Activated CD4-positive, alpha-beta memory T cell treated with anti-CD3 and anti-CD28 coated beads, Interleukin-2, amount 10 ng/mL, durations not matched to agents 7 days and 5 days (primary cell): ENCODE measurements at regions not wholly inside any gene's neighbourhood (a gene's known extent, or its start where the extent isn't known, plus 50 kb on each side); places are given as distances from the start of the nearest gene placed in this dataset.

Experiments used
- CTCF ChIA-PET: fragments of 350-600 bp; sonication (Branson Sonifier 250); formaldehyde crosslinking; loops from one replicate; lab custom pipeline; 2021; ENCODE audit warnings: antibody characterized with exemption, inconsistent platforms; lab: Charles Lee
- POLR2A ChIA-PET: fragments of 350-600 bp; sonication (Branson Sonifier 250); formaldehyde crosslinking; loops from one replicate; lab custom pipeline; 2021; ENCODE audit warnings: antibody characterized with exemption; lab: Charles Lee
- DNase-seq: peaks from one replicate; pipeline ENCODE4 v3.0.0-alpha.2; 2020
- H3K27ac Mint-ChIP-seq: one replicate; pipeline ENCODE4 v1.8.0; 2021; ENCODE audit warnings: mild to moderate bottlenecking, mixed read lengths
- H3K27me3 Mint-ChIP-seq: one replicate; pipeline ENCODE4 v1.8.0; 2021; ENCODE audit warnings: mixed read lengths
- H3K36me3 Mint-ChIP-seq: one replicate; pipeline ENCODE4 v1.8.0; 2021; ENCODE audit warnings: low read depth, mixed read lengths
- H3K4me1 Mint-ChIP-seq: one replicate; pipeline ENCODE4 v1.8.0; 2021; ENCODE audit warnings: mixed read lengths
- H3K4me3 Mint-ChIP-seq: one replicate; pipeline ENCODE4 v1.8.0; 2021; ENCODE audit warnings: mild to moderate bottlenecking, mixed read lengths
- H3K9me3 Mint-ChIP-seq: one replicate; pipeline ENCODE4 v1.8.0; 2021; ENCODE audit warnings: mixed read lengths

DNA sequence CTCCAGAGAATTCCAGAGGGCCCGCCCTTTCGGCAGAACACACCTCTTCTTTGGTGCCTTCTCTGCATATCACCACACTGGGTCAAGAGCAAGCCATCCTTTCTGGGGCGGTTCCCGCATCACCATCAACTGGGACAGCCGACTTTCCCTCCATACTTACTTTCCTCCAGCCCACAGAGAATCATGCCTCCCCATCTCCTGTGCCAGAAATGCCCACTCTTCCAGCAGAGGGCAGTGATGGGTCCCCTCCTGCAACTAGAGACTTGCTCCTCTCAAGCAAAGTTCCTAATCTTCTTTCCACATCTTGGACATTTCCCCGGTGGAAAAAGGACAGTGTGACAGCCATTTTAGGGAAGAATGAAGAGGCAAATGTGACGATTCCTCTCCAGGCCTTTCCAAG is 157.7 kb downstream of the C11orf91 start:
- Mint-ChIP-seq H3K27me3 (peaks cover 42% of the 10 kb centered on the region), H3K9me3 (no peaks in the 10 kb centered on the region), H3K36me3 (no peaks in the 10 kb centered on the region), H3K4me3 (no peak overlapping the region), H3K27ac (no peak overlapping the region), H3K4me1 (peaks cover 30% of the 10 kb centered on the region)
- CTCF ChIA-PET, result interaction anchor here (2.7 kb wide), 1 partner anchor 199 kb away, joined by 14 read pairs; no protein-coding TSS in a partner anchor
- POLR2A ChIA-PET, result no interaction called here
- DNase-seq, result peak; percentile 39

DNA sequence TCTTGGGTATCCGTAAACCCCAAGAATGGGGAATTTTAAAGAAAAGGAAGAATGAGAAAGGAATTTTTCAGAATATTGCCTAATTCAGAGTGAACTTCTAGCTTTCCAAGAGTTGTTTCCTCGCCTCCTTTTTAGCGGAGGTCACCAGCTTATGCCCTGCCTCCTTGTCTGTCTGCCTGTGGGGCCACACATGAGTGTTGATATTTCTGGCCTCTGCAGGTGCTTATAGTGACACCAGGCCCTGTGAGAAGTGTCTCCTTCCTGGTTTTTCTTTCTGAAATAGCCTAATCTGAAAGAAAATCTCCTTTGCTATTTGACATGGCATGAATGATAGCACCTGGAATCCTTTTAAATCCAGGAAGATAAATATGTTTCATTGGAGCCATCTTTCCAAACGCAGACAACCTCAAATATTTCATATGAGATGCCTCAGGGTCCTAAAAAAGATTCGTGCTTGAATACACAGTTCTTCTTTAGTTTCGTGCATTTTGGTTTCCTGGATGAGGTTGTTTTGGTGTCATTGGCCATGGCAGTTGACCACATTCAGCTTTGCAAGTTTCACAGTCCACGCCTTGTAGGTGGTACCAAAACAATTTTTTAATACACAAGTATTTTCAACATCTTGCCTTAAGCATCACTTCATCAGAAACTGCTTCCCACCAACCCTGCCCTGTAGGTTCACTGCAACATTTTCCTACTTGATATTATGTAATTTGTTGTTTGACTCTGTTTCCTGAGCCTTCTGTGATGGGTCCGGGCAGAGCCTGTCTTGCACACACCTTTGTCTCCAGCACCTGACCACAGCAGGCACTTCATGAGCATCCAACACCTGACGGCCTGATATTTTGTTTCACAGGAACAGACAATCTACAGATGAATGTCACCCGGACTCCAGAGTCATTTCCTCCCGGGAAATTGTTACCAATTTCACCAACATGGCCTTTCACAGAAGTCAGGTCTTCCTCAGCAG is 159.4 kb downstream of the C11orf91 start:
- DNase-seq, result no peak
- H3K4me1 Mint-ChIP-seq, result peaks cover 30% of the 10 kb centered on the region
- POLR2A ChIA-PET, result no interaction called here
- peaks cover 35% of the 10 kb centered on the region for H3K27me3 Mint-ChIP-seq
- no peak overlapping the region for H3K27ac Mint-ChIP-seq
- CTCF ChIA-PET, result interaction anchor here (1.2 to 2.7 kb wide), 2 partner anchors 201 kb away, joined by 3 to 14 read pairs; no protein-coding TSS in a partner anchor
- H3K4me3 Mint-ChIP-seq, result no peak overlapping the region
- H3K36me3 Mint-ChIP-seq, result no peaks in the 10 kb centered on the region
- H3K9me3 Mint-ChIP-seq, result no peaks in the 10 kb centered on the region

DNA sequence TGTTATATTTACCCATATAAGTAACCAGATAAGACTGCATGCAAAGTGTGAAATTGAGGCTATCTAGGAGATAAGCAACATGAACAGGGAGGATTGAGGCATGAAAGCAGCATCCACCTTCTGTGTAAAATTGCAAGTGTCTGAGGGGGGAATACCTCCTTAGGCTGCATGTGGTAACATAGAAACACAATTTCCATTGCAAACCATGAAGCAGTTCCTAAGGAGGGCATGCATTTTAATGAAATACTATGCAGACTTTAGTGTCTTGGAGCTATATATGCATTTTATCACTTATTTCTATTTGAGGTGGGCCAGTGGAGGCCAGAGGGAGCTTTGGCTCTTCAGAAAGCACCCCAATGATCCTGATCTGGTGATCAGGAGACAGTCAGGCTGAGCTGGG is 160.2 kb downstream of the C11orf91 start:
- Mint-ChIP-seq H3K4me1 (peaks cover 30% of the 10 kb centered on the region), H3K9me3 (no peaks in the 10 kb centered on the region), H3K27me3 (peaks cover 42% of the 10 kb centered on the region), H3K4me3 (no peak overlapping the region), H3K27ac (no peak overlapping the region), H3K36me3 (no peaks in the 10 kb centered on the region)
- ChIA-PET CTCF (interaction anchor here (1.2 kb wide), 1 partner anchor 202 kb away, joined by 3 read pairs; no protein-coding TSS in a partner anchor), POLR2A (no interaction called here)
- no peak for DNase-seq

DNA sequence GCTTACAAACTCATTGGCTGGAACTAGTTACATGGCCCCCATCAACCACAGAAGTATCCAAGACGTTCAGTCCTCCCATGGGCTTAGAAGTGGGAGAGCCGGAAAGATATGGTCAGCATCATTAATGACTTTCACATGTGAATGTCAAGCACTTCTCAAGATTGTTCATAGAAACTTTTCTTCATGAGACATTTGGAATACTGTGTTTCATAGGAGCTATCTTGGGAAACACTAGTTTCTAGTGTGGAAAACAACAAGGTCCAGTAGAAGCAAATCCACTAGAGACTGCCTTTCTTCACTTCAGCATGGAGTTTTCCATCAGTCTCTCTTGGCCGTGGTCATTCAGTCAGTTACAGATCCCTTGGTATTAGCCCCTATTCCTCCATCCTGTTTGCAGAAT is 160.9 kb downstream of the C11orf91 start:
- no peaks in the 10 kb centered on the region for H3K9me3 Mint-ChIP-seq
- no peak overlapping the region for H3K4me3 Mint-ChIP-seq
- CTCF ChIA-PET, result interaction anchor here (1.2 kb wide), 1 partner anchor 203 kb away, joined by 3 read pairs; no protein-coding TSS in a partner anchor
- DNase-seq, result no peak
- no peaks in the 10 kb centered on the region for H3K36me3 Mint-ChIP-seq
- peaks cover 41% of the 10 kb centered on the region for H3K27me3 Mint-ChIP-seq
- peaks cover 30% of the 10 kb centered on the region for H3K4me1 Mint-ChIP-seq
- POLR2A ChIA-PET, result no interaction called here
- no peak overlapping the region for H3K27ac Mint-ChIP-seq

DNA sequence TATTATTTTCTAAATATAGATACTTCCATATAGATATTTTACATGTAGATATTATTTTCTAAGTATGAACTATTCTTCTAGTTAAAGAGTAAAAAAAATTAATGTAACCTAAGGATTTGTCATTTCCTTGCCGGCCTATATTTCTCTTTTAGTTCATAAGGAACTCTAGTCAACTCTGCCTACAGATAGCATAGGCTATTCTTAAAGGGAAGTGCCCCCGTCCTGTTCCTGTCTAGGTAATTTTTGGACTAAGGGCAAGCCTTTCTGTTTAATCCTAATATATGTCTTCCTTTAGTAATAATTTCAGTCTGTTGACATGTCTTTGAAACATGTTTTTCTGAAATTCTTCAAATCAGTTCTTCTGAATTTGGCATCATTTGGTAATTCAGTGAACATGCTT is 161.9 kb downstream of the C11orf91 start:
- ChIA-PET CTCF (no interaction called here), POLR2A (no interaction called here)
- Mint-ChIP-seq H3K9me3 (no peaks in the 10 kb centered on the region), H3K27ac (no peak overlapping the region), H3K4me1 (peaks cover 30% of the 10 kb centered on the region), H3K36me3 (no peaks in the 10 kb centered on the region), H3K27me3 (peaks cover 41% of the 10 kb centered on the region), H3K4me3 (no peak overlapping the region)
- no peak for DNase-seq

DNA sequence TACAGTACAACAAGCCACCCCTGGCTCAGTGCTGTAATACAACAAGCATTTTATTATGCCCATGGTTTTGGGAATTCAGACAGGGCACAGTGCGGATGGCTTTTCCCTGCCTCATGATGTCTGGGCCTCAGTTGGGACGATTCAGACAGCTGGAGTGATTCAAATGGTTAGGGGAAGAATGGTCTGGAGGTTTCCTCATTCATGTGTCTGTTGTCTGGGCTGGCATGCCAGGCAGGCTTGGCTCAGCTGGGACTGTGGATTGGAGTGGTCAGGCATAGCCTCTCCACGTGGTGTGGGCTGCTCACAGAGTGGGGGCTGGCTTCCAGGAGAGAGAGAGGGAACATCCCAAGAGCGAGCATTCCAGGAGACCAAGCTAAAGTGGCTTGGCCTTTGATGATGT is 164.4 kb downstream of the C11orf91 start:
- Mint-ChIP-seq H3K4me3 (no peak overlapping the region), H3K4me1 (peaks cover 17% of the 10 kb centered on the region), H3K9me3 (no peaks in the 10 kb centered on the region), H3K36me3 (no peaks in the 10 kb centered on the region), H3K27me3 (peaks cover 37% of the 10 kb centered on the region), H3K27ac (no peak overlapping the region)
- DNase-seq, result no peak
- ChIA-PET POLR2A (no interaction called here), CTCF (no interaction called here)

DNA sequence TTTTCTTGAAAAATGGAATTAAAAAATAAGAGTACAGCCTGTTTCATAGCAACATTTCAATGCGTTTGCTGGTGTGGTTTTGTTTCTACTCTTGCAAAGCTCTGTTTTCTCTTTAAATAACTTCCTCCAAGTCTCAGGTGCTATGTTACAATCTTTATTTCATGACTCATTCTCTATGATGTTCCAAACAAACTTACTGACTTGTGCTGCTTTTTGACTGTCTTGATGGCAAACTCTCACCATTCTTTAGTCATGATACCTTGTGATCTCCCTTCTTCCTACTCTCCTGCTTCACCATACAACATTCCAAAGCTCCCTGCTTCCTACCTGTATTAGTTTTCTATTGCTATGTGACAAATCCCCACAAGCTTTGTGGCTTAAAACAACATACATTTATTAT is 166.1 kb downstream of the C11orf91 start:
- Mint-ChIP-seq H3K9me3 (no peaks in the 10 kb centered on the region), H3K4me1 (peaks cover 4% of the 10 kb centered on the region), H3K4me3 (no peak overlapping the region), H3K27ac (no peak overlapping the region), H3K27me3 (peaks cover 34% of the 10 kb centered on the region), H3K36me3 (no peaks in the 10 kb centered on the region)
- ChIA-PET CTCF (no interaction called here), POLR2A (no interaction called here)
- no peak for DNase-seq

DNA sequence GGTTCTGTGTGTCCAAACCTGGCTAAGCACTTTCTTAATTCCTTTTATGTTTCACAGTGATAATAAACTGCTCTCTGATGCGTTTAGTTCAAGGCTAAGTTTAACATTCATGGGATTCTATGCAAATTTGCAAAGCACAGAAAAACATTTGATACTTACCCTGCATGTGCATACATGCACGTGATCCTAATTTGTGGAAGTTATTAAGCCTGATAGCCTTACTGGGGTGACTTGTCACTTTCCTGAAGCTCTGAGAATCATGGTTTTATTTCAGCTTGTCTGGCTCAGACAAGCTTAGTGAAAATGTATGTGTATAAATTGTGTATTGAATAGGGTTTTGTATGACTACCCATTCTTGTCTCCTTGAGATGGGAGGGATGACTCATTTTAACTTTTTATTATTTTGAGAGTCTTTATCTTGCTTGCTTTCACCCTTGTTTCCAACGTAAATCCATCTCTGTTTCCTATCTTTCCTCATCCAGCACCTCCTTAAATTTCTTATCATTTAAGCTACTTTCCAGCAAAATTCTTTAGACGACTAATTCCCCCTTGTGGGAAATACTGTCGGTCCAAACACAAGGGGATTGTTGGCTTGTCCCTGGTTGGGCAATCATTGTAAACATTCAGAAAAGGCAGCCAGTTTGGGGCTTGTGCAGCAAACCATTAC is 167.1 kb downstream of the C11orf91 start:
- POLR2A ChIA-PET, result no interaction called here
- no peaks in the 10 kb centered on the region for H3K36me3 Mint-ChIP-seq

DNA sequence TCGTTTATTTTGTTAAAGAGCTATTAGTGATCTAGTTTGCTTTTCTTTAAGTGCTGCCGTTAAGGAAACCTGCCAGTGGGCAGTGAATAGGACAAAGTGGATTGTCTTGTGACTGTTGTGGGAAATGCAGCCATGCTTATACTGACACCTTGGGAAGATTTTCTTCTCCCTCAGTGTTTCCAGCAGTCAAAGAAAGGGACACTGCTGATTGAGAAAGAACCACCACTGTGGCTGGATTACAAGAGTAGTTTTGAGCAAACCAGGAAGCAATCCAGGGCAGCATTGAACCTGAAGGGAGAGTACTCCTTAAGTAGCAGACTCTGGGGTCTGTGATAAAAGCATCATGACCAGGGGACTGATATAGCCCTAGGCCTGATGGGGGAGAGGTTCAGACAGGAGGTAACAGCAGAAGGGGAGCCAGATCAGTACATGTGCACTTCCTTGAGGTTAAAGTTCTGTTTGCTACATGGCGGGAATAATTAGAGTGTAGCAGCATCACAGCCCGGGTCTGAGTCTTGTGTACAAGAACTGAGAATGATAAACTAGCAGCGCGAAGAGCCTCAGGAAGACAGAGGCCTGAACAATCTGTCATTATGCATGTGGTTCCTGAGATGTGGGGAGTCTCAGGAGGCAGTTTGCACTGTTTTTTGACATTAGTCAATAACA is 167.8 kb downstream of the C11orf91 start:
- no peak overlapping the region for H3K4me3 Mint-ChIP-seq
- no peak overlapping the region for H3K27ac Mint-ChIP-seq
- H3K4me1 Mint-ChIP-seq, result no peaks in the 10 kb centered on the region
- no peak for DNase-seq
- peaks cover 31% of the 10 kb centered on the region for H3K27me3 Mint-ChIP-seq
- no peaks in the 10 kb centered on the region for H3K9me3 Mint-ChIP-seq
- no peaks in the 10 kb centered on the region for H3K36me3 Mint-ChIP-seq
- POLR2A ChIA-PET, result no interaction called here
- CTCF ChIA-PET, result no interaction called here

More for the DNA sequence above, 167.1 kb downstream of the C11orf91 start:
- H3K9me3 Mint-ChIP-seq, result no peaks in the 10 kb centered on the region
- H3K4me1 Mint-ChIP-seq, result no peaks in the 10 kb centered on the region
- no peak overlapping the region for H3K4me3 Mint-ChIP-seq
- CTCF ChIA-PET, result no interaction called here
- H3K27ac Mint-ChIP-seq, result no peak overlapping the region
- DNase-seq, result no peak
- peaks cover 30% of the 10 kb centered on the region for H3K27me3 Mint-ChIP-seq

DNA sequence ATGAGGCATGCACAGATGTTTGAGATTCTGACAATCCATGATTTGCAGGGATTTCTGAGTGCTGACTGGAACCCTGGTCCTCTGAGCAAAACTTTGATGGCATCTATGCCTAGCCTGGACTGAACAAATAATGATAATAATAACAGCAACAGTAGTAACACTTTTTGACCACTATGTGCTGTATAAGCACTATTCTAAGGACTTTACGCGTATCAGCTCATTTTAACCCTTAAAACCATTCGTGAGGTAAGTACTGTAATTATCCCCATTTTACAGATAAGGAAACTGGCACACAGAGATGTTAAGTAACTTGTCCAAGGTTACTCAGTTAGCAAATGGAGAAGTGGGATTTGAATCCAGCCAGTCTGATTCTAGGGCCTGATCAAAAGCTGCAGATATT is 168.4 kb downstream of the C11orf91 start:
- H3K27me3 Mint-ChIP-seq, result peaks cover 35% of the 10 kb centered on the region
- no peak for DNase-seq
- H3K4me3 Mint-ChIP-seq, result no peak overlapping the region
- H3K27ac Mint-ChIP-seq, result no peak overlapping the region
- CTCF ChIA-PET, result no interaction called here
- H3K4me1 Mint-ChIP-seq, result no peaks in the 10 kb centered on the region
- no peaks in the 10 kb centered on the region for H3K9me3 Mint-ChIP-seq
- no peaks in the 10 kb centered on the region for H3K36me3 Mint-ChIP-seq
- POLR2A ChIA-PET, result no interaction called here

DNA sequence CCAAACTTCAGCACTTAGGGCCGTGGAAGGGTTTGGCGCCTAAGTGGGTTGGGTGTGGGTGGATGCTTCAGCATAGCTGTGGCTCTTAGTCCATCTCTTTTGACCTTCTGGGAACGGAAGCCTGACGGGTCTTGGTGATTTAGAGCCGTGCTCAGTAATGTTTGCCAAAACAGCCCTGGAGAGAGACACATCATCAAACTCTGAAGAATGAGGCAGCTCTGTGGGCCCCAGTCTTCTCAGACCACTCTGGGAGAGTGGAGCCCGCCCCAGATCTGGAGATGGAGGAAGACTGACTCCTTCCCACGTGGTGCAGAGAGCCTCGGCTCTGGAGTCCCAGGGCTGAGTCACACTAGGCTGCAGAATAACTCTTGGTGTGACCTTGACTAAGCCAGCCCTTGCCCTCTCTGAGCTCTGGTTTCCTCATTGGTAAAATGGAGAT is 168.9 kb downstream of the C11orf91 start:
- no peak overlapping the region for H3K27ac Mint-ChIP-seq
- ChIA-PET CTCF (no interaction called here), POLR2A (no interaction called here)
- no peak overlapping the region for H3K4me3 Mint-ChIP-seq
- H3K4me1 Mint-ChIP-seq, result no peaks in the 10 kb centered on the region
- no peaks in the 10 kb centered on the region for H3K9me3 Mint-ChIP-seq
- no peak for DNase-seq
- H3K36me3 Mint-ChIP-seq, result no peaks in the 10 kb centered on the region
- H3K27me3 Mint-ChIP-seq, result peaks cover 37% of the 10 kb centered on the region

DNA sequence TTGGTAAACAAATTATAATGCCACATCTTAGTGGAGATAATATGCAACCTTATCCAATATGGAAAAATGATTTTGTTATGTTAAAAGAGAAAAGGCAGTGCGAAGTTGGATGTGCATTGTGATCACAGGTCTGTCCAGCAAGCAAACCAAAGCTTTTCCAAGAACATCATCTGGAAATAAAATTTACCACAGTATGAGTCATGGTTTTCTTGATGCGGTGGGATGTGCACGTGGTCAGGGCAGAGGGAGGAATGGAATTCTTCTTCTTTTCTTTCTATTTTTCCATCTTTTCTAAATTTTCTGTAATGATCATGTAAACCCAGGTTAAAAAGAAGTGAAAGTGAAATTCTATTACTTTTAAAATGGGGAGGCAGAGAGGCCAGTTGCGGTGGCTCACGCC is 169.8 kb downstream of the C11orf91 start:
- no peak overlapping the region for H3K4me3 Mint-ChIP-seq
- no peaks in the 10 kb centered on the region for H3K4me1 Mint-ChIP-seq
- no peak overlapping the region for H3K27ac Mint-ChIP-seq
- H3K9me3 Mint-ChIP-seq, result no peaks in the 10 kb centered on the region
- no peak for DNase-seq
- H3K27me3 Mint-ChIP-seq, result peaks cover 30% of the 10 kb centered on the region
- H3K36me3 Mint-ChIP-seq, result no peaks in the 10 kb centered on the region
- CTCF ChIA-PET, result no interaction called here
- POLR2A ChIA-PET, result no interaction called here

DNA sequence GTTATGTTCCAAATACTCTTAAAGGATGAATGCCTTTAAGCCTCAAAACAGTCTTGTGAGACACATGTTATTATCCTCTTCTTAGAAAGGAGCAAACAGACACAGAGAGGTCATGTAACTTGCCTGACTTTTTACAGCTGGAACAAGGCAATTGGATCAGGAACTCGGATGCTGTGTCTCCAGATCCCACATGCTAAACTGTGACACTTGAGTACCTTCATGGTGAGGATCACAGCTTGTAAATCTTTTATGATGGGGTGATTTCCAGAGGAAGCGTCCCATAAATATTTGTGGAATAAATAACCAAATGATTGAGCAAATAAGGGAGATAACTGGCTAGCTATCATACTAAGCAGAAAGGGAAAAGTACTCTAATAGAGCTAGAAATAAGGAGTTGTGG is 171.2 kb downstream of the C11orf91 start:
- Mint-ChIP-seq H3K36me3 (no peaks in the 10 kb centered on the region), H3K27me3 (peaks cover 22% of the 10 kb centered on the region), H3K4me1 (no peaks in the 10 kb centered on the region), H3K4me3 (no peak overlapping the region), H3K27ac (no peak overlapping the region), H3K9me3 (no peaks in the 10 kb centered on the region)
- ChIA-PET POLR2A (no interaction called here), CTCF (no interaction called here)
- DNase-seq, result no peak
